T-helper 1 cell treated with Interleukin-12 subunit alpha and Interleukin-12 subunit beta and Interleukin-4 antibody, amounts not matched to agents 30 ng/mL and 1 ng/mL, for 36 hours (primary cell): ENCODE measurements at regions not wholly inside any gene's neighbourhood (a gene's known extent, or its start where the extent isn't known, plus 50 kb on each side); places are given as distances from the start of the nearest gene placed in this dataset.

ENCODE experiments used
- intact Hi-C: fragments of 100-400 bp; cut with micrococcal nuclease; formaldehyde crosslinking; loops from one replicate; pipeline ENCODE4 v1.15.1; 2024

DNA sequence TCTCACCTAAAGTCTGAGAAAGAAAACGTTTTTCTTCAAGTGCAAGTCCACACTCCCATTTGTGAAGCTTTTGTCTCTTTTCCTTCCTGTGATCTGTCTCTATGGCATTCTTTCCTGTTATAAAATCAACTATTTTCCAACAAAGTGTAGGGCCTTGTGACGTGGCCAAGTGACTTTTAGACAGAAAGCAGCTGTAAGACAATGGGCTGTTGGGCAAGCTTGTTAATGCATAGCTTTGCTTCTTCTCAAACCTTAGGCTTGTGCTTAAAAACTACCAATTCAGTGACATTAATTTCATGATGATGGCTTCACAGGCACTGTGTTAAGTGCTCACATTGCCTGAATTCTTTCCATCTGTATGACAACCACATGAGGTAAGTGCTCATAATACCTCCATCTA lies 83.5 kb downstream of the VCY1B start:
- intact Hi-C loops = no loop called here

DNA sequence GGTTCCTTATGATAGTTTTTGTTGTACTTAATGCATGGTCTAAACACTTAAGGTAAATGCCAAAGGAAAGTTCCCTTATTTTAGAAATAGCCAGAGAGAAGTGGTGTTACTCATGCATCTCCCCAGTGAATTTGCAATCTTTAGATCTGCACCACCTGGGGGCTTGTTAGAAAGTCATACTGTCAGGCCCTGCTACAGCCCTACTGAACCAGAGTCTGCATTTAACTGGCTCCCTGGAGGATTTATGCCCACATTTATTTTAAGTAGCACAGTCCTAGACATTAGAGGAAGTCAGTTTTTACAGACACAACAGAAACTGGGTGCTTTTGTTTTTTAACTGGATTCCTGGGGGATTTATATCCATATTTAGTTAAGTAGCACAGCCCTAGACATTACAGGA lies 89.6 kb downstream of the VCY1B start:
- intact Hi-C loops = no loop called here

DNA sequence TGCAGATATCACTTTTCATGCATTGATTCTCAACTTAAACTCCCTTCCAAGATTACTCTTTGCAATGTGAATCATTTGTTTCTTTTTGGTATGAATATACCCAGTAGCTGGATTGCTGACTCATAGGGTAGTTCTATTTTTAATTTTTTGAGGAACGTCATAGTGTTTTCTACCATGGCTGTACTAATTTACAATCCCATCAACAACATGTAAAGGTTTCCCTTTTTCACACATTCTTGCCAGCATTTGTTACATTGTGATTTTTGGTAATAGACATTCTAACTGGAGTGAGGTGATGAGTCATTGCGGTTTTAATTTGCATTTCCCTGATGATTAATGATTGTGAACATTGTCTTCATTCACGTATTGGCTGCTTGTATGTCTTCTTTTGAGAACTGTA lies 126.7 kb downstream of the VCY1B start:
- intact Hi-C loops = no loop called here

DNA sequence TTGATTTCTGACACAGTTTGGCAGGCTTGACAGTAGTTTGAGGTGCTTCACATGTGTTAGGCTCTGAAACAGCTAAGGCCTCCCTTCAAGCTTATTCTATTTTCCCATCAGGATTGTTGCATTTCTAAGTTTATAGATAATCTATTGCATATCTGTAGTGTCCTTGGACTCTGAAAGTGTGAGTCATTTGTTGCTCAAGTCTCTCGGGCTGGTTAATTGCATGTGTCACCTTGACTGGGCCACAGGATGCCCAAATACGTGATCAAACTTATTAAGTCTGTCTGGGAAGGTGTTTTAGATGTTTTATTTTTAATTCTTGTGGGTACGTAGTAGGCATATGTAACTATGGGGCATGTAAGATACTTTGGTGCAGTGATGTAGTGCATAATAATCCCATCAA lies 166.0 kb downstream of the VCY1B start:
- intact Hi-C loops = no loop called here

DNA sequence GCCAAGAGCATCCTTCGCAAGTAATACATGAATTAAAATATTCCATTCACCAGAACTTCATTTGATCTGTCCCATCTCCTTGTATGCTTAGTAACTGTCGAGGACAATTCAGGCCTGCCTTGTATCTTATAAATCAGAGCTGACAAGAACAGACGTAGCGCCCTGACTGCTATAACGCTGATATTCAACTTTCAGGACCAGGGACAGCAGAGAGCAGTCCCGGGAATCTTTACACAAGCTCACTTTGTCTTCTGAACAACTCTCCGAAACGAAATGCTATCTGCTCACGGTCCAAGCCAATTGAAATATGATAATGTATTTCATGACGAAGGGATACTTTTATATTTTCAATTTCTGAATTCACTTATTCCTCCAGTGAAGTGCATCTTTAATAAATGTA lies 175.7 kb downstream of the VCY1B start:
- intact Hi-C loops = no loop called here

DNA sequence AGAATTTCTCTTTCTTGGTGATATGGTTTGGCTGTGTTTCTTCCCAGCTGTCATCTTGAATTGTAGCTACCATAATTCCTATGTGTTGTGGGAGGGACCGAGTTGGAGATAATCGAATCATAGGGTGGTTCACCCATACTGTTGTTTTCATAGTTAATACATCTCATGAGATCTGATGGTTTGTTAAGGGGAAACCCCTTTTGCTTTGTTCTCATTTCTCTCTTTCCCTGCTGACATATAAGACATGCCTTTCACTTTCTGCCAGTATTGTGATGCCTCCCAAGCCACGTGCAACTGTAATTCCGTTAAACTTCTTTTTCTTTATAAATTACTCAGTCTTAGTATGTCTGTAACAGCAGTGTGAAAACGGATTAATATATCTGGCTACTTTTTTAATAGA lies 179.0 kb downstream of the VCY1B start:
- intact Hi-C loops = no loop called here

DNA sequence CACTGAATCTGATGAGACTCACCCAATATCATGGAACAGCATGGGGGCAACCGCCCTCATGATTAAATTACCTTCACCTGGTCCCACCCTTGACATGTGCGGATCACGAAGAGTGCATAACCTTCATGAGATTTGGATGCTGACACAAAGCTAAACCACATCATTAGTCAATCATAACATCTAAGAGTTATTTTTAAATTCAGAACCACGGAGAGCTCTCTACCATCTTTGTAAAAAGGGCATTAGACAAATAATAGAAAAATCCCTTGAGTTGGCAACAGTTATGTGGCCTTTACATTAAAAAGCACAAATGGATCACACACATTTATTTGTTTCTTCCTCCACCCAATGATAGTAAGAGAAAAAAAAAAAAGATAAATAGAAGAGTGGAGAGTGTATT lies 182.2 kb downstream of the VCY1B start:
- intact Hi-C loops = no loop called here

DNA sequence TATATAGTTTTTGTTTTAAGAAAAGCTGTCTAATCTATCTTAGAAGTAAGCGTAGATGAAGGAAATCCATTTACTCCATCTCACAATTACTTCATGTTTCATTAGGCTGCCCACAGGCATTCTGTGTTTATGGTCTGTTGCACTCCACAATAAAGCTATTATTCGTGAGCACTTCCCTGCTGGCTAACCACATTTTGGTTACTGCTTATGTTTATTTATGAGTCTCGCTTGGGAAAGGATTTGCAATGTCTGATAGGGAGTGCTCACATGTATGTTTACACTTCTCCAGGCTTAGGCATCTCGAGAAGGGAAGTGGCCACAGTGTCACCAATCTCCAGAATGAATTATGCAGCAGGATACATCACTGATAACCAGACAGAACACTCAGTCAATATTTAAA lies 190.9 kb downstream of the VCY1B start:
- intact Hi-C loops = no loop called here

DNA sequence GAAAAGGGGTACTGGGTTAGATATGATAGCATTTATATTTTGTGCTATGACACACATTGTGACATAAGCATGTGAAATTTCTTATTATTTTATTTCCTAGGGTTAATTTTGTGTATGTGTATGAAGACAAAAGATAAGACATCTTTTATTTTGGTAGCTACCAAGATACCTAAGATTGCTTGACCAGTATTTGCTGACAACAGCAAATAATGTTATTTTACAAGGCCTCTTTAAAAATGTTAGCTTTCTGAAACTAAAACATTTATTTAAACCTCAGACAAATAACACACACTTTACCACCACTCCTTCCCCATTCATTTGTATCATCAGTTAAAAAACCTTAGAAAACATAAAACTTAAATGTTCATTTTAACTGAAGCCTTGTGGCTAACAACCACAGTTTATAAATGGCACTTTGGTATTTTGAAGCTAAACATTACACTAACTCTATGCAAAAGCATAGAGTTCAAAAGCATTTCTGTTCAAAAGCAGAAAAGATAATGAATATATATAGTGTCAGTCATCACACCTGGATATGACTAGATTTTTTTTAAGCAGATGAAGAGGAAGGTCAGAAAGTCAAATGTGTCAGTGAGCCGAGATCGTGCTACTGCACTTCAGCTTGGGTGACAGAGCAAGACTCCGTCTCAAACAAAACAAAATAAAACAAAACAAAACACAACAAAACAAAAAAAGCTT lies 193.0 kb downstream of the VCY1B start:
- intact Hi-C loops = no loop called here

DNA sequence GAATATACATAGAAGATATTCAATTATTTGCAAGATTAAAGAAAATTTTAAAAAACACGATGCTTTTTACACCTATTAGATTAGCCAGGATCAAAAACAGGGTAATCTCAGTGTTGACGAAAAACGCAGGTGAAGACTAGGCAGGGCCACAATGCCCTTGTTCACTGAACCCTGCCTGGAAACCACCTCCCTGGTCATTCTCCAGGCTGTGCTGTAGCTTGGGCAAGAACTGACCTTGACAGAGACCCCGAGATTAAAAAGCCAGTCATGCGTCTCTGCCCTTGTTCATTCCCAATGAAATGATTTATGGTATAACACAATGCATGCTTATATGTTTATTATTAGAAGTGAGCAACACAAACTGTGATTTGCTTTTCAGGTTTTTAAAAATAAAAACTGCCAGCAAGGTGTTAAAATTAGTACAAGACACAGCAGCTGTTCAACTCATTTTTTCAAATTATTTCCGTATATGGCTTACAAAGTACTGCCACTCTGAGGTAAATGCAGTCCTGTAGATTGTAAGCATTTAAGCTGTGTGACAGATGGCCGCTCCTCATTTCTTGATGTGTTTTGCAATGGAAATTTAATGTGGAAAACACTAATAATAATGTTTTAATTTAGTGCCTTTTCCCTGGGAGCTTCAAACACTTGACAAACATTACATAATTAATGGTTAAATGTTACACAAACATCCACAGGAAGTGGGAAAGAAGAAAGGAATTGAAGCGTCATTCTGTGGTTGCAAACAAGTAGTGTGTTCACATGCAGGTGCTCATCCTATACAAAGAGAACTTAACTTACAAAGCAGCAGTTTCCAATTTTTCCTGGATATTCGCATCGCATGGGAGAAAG lies 200.2 kb downstream of the VCY1B start:
- intact Hi-C loops = loop anchor here (2.0 to 5.0 kb wide), 2 partner anchors 45 to 91 kb away; no protein-coding TSS in a partner anchor

DNA sequence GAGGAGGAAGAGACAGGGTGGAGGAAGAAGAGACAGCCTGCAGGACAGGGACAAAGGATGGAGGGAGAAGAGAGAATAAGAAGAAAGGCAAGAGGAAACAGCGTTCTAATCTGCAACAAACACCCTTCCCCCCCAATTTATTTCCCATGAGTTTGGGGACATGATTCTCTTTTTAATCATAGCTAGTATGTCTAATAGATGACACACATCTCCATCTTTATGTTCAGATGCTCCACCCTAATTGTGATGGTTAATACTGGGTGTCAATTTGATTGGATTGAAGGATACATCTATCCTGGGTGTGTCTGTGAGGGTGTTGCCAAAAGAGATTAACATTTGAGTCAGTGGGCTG lies 200.8 kb downstream of the VCY1B start:
- intact Hi-C loops = loop anchor here (2.0 to 5.0 kb wide), 2 partner anchors 44 to 91 kb away; no protein-coding TSS in a partner anchor

DNA sequence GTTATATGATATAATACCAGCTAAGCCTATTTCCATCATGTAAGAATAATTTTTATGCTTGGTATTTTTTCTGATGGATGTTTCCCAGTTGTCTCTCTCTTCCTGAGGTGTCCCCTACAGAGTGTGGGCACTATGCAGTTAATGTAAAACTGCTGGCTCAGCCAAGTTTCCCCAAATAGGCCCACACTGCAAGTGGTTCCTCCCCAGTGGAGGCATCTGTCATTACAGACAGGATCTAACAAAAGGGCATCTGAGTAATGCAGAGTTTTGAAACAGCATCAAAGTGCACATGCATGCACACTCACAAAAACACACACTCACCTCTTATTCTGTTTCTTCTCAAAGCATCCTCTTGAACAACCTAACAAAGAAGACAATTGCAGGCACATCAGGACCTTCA lies 221.0 kb downstream of the VCY1B start:
- intact Hi-C loops = no loop called here

DNA sequence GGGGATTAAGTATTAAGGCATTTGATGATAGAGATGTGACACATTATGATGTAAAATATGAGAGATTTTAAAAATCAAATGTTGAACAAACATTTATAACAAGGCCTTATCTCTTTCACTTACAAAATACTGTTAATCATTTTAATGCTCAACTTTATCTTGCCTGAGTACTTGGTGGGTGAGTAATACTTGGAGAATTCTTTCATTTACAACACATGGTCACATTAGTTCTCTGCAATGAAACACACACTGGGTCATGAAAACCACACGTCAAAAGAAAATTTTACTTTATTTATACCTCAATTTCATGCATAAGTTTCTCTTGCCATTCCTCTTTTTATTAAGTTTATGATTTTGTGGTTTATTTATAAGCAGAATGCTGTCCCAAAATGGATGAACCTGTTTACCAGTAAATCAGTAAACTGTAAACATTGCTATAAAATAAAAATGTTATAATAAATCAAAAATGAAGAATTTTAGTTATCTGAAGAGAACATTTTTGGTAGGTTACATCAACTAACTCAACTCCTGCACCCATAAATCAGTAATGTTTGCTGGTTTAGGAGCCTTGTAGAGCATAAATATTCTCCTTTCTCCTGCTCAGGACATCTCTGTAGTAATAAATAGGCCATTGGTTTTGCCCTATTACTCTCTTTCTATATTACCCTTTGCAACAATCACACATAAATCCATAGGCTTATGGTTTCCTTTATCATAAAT lies 233.5 kb upstream of the NLGN4Y start:
- intact Hi-C loops = no loop called here

DNA sequence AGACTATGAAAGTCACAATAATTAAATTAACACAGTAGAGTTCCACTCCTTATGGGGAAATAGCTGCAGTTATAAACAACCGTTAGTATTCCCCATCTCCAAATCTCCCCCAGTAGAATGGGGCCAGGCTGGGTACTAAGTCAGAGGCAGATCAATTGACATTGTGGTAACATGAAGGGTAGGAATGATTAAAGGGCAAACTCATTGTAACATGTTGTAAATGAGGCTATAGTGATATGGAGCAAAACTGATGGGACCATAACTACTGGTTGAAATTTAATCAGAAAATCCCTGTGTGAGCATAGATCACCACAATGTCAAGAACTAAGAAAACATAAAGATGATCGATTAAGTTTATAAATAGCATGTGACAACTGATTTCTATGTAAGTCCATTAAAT lies 231.9 kb upstream of the NLGN4Y start:
- intact Hi-C loops = no loop called here

DNA sequence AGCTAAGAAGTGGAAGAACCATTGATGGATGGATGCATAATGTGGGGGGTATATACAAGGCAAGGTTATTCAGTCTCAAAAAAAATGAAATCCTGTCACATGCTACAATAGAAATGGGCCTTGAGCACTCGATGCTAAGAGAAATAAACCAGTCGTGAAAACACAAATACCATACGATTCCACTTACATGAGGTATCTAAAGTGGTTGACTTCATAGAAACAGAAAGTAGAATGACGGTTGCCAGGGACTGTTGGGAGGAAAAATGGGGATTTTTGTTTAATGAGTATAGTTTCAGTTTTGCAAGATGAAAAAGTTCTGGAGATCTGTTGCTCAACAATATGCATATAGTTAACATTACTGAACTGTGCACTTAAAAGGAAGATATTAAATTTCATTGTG lies 223.6 kb upstream of the NLGN4Y start:
- intact Hi-C loops = loop anchor here (1.0 to 2.0 kb wide), 2 partner anchors 40 to 44 kb away; no protein-coding TSS in a partner anchor

DNA sequence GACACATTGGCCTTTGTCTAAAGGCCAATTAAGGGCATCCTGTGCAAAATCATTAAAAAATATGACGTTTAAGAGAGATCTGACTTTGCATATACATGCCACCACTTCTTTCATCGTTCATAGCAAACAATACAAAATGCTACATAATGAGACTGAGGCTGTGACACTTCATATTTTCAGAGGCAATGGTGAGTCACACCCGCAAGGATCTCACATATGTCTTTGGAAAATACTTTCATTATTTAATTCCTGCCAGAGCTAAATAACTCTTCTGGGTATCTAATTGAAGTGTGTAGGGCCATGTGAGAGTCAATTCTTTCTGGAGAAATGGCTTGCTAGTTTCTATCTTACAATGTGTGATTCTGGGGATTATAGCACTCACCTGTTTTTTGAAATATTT lies 222.8 kb upstream of the NLGN4Y start:
- intact Hi-C loops = loop anchor here (1.0 to 2.0 kb wide), 2 partner anchors 39 to 45 kb away; no protein-coding TSS in a partner anchor

DNA sequence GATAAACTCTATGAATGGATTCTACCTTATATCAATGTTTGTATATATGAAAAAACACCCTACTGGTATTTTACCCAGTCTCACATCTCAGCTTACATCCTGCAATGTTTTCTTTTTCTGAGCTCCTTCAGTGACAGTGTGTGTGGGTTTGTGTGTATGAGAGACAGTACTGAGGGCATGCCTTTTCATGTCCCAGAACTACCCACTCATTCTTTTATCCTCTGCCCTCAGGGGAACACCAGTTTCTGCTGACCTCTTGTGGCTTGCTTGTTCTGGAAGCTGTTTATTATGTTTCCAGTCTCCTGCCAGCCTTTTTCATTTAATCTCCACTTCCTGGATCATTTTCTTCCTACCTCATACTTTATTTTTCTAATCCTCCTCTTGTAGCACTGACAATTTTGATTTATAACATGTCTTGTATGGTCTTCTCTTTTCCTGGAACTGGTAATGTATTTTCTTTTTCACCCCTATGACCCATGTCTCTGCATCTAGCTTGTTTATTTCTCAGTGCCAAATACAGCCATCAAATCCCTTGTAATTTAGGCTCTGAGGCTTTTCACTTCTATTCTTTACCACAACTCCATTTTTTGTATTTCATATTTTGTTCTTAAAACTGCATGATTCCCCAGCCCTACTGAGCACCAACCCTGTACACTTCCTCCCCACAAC lies 195.5 kb upstream of the NLGN4Y start:
- intact Hi-C loops = loop anchor here (2.0 kb wide), 1 partner anchor 16 kb away; no protein-coding TSS in a partner anchor

DNA sequence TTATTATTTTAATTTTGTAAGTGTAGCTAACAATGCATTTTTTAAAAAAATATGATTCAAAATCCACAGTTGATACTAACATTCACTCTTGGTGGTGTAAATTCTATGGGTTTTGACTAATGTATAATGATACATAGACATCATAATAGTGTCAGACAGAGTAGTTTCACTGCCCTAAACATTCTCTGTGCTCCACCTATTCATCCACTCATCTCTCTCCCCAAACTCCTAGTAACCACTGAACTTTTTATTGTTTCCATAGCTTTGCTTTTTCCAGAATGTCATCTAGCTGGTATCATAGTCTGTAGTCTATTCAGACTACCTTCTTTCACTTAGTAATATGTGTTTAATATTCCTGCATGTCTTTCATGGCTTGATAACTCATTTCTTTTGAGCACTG lies 194.0 kb upstream of the NLGN4Y start:
- intact Hi-C loops = no loop called here

DNA sequence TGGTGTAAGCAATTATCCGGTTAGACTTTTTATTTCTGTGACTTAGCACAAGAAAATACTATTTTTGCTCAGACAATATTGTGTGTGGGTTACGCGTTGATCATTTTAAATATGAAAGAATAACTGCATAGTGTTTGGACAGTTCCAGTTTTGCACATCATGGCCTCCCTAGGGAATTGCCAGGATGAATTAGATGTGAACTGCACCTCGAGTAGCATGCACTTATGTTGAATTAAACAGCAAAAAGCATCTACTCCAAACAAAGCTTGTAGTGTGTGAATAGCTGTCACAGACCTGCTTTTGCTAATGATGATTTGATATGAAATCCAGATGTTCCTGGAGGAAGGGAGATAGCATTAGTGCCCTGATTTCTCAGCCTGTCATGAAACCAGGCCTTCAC lies 184.8 kb upstream of the NLGN4Y start:
- intact Hi-C loops = no loop called here

DNA sequence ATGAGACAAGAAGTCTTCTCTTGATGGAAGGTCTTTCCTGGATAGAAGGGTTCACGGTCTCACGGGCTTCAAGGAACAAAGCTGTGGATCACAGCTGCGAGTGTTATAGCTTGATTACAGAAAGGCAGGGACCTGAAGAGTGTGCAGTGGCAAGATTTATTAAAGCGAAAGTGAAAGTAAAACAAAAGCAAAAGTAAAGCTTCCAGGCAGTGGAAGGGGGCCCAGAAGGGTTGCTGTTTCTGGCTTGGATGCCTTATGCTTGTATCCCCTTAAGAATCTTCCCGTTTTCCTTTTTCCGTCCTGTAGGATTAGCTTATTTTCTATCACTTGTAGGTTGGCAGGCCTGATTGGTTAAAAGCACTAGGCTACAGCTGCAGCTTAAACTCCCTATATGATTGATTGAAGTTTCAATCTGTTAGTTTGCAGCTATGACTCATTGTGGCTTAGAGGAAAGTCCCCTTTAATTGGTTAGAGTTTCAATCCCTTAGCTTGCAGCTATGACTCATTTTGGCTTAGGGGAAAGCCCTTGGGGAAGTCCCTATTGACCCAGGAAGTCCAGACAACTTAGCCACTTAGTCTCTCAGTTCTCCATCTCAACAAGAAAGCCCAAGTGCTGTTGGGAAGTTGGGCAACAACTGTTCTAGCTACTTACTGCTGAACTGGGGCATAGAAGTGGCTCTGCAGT lies 183.7 kb upstream of the NLGN4Y start:
- intact Hi-C loops = loop anchor here (1.0 to 5.0 kb wide), 8 partner anchors 39 to 1678 kb away; partner anchors contain the start of genes DDX3Y, TMSB4Y and UTY
